Right lobe of liver (tissue), 6 donors: ENCODE measurements at regions not wholly inside any gene's neighbourhood (a gene's known extent, or its start where the extent isn't known, plus 50 kb on each side); places are given as distances from the start of the nearest gene placed in this dataset.

Source experiments
- ATAC-seq, 4 donors: fragments of 200-7000 bp; cut with Tn5 transposase; one replicate each; pipeline ENCODE4 v1.9.1; 2020; ENCODE audit warnings: mild to moderate bottlenecking in 4 of 4, moderate library complexity in 4 of 4
- DNase-seq, 3 donors: peaks; one replicate each; pipeline ENCODE4 v3.0.0-alpha.2; 2020
- H3K27ac ChIP-seq, 3 donors: fragments of 200-600 bp; one replicate each; pipeline ENCODE4 v1.8.0; 2022
- H3K27me3 ChIP-seq, 2 donors: fragments of 200-600 bp; one replicate each; pipeline ENCODE4 v1.8.0; 2022
- H3K36me3 ChIP-seq, 4 donors: fragments of 200-600 bp; sonication (generic) in 1 of 4; one replicate each; pipeline versions ENCODE4 v1.5.1 to v1.8.0; 2017 to 2022; ENCODE audit warnings: control low read depth in 1 of 4
- H3K4me1 ChIP-seq, 4 donors: fragments of 200-600 bp; sonication (generic) in 1 of 4; one replicate each; pipeline versions ENCODE4 v1.5.1 to v1.8.0; 2017 to 2022; ENCODE audit warnings: control low read depth in 1 of 4
- H3K4me3 ChIP-seq, 3 donors: fragments of 200-600 bp; one replicate each; pipeline ENCODE4 v1.8.0; 2022
- H3K9me3 ChIP-seq, 4 donors: fragments of 200-600 bp; sonication (generic) in 1 of 4; one replicate each; pipeline versions ENCODE4 v1.5.1 to v1.8.0; 2017 to 2022; ENCODE audit warnings: control low read depth in 1 of 4
- CTCF ChIP-seq, 4 donors: fragments of 200-600 bp in 3 of 4; fragments of 450-650 bp in 1 of 4; IDR thresholded peaks; one replicate each; pipeline versions ENCODE4 v1.5.1 to v1.8.0; 2016 to 2022; ENCODE audit warnings: antibody characterized with exemption in 4 of 4, mild to moderate bottlenecking in 2 of 4
- POLR2A ChIP-seq: fragments of 450-650 bp; IDR thresholded peaks from one replicate; pipeline ENCODE4 v1.6.1; 2017; ENCODE audit warnings: antibody characterized with exemption, mild to moderate bottlenecking
- WGBS: methylation state at CpG from one replicate; pipeline ENCODE4 v1.1.6; 2018; ENCODE audit warnings: low coverage, low lambda C conversion rate; ENCODE audit not compliant: insufficient coverage; ENCODE audit errors: missing lambda C conversion rate; 5-methylcytosine and 5-hydroxymethylcytosine counted together
- intact Hi-C, 2 donors: fragments of 100-400 bp; cut with DNase I; formaldehyde crosslinking; loops; one replicate each; pipeline versions ENCODE4 v1.11.2 to v1.14.1; 2022
- donor health status: DM: no; HTN: yes; CAD: no.
- donor health status: DM: no; HTN: no; CAD: no.
- donor health status: DM: no; HTN: no; CAD: no.
- donor health status: DM: no; HTN: yes; CAD: no.
- donor health status: DM: no; HTN: yes; CAD: no.

- DNase-seq (no peak), ATAC-seq (no peak)
- Histone ChIP-seq H3K36me3 (no peaks in the 10 kb centered on the region), H3K9me3 (no peaks in the 10 kb centered on the region), H3K27me3 (no peaks in the 10 kb centered on the region), H3K4me3 (no peak overlapping the region), H3K4me1 (no peaks in the 10 kb centered on the region), H3K27ac (no peak overlapping the region)
- intact Hi-C loops, result no loop called here
- TF ChIP-seq POLR2A (no peak), CTCF (IDR thresholded peaks at IDR 0.05) (no peak)
- 55% methylated on average over 2 of the region's 2 CpGs for WGBS
These were observed 129.1 kb downstream of the S1PR1 start for GRCh38 chr1:101365878-101366277.

- Histone ChIP-seq H3K27me3 (no peaks in the 10 kb centered on the region), H3K9me3 (no peaks in the 10 kb centered on the region), H3K27ac (no peak overlapping the region), H3K4me1 (no peaks in the 10 kb centered on the region), H3K4me3 (no peak overlapping the region), H3K36me3 (no peaks in the 10 kb centered on the region)
- no peak for TF ChIP-seq POLR2A
- TF ChIP-seq CTCF (IDR thresholded peaks at IDR 0.05), result no peak
- ATAC-seq, result no peak
- intact Hi-C loops, result no loop called here
- no peak for DNase-seq
These were observed 129.8 kb downstream of the S1PR1 start for GRCh38 chr1:101366513-101367215.

- Histone ChIP-seq H3K4me1 (no peaks in the 10 kb centered on the region), H3K36me3 (no peaks in the 10 kb centered on the region), H3K4me3 (no peak overlapping the region), H3K27me3 (no peaks in the 10 kb centered on the region), H3K9me3 (no peaks in the 10 kb centered on the region), H3K27ac (no peak overlapping the region)
- intact Hi-C loops, result no loop called here
- DNase-seq (no peak), ATAC-seq (no peak)
- WGBS, result 68% methylated on average over 4 of the region's 5 CpGs
- TF ChIP-seq CTCF (IDR thresholded peaks at IDR 0.05), result no peak
- TF ChIP-seq POLR2A, result no peak
These were observed 130.8 kb downstream of the S1PR1 start for GRCh38 chr1:101367630-101368029.

GRCh38 chr1:101370488-101370887 lies 133.7 kb downstream of the S1PR1 start:
- ATAC-seq, result no peak
- Histone ChIP-seq H3K27me3 (no peaks in the 10 kb centered on the region), H3K27ac (no peak overlapping the region), H3K4me1 (no peaks in the 10 kb centered on the region), H3K36me3 (no peaks in the 10 kb centered on the region), H3K9me3 (no peaks in the 10 kb centered on the region), H3K4me3 (no peak overlapping the region)
- TF ChIP-seq CTCF (IDR thresholded peaks at IDR 0.05) (no peak), POLR2A (no peak)
- no peak for DNase-seq
- intact Hi-C loops, result no loop called here
- 65% methylated on average over 3 of the region's 3 CpGs for WGBS

- Histone ChIP-seq H3K4me3 (no peak overlapping the region), H3K9me3 (no peaks in the 10 kb centered on the region), H3K27ac (no peak overlapping the region), H3K27me3 (no peaks in the 10 kb centered on the region), H3K4me1 (no peaks in the 10 kb centered on the region), H3K36me3 (no peaks in the 10 kb centered on the region)
- TF ChIP-seq CTCF (IDR thresholded peaks at IDR 0.05) (no peak), POLR2A (no peak)
- DNase-seq, result no peak
- intact Hi-C loops, result no loop called here
- ATAC-seq, result peak in 2 of 4 donors; percentile 31 to 94
These were observed 134.4 kb downstream of the S1PR1 start for GRCh38 chr1:101371259-101371658.
